ENCODE measurements at regions not wholly inside any gene's neighbourhood (a gene's known extent, or its start where the extent isn't known, plus 50 kb on each side); places are given as distances from the start of the nearest gene placed in this dataset.

DNA sequence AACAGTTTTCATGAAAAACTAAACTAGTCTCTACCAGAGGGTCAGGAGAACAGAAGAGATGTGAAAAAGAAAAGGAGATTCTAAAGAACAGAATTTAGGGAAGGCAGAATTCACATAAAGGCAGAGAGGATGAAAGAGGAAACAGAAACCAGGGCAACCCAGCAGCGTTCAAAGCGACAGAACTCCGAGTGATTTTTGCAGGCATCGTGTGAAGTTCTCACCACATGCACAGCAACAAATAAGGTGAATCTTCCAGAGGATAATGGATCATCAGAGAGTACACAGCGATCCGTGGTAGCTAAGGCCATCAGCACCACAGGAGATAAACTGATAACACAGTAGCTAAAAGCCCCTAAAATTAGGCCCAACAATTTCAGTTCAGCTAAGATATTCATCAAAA lies 250.8 kb upstream of the THBS1 start:
- DNase-seq, result no peak
- POLR2A ChIA-PET, result no interaction called here
- peaks cover 0 to 2% (median 0%) of the 10 kb centered on the region in 5 experiments for H3K9me3 ChIP-seq (ENCODE audit: control extremely low read depth in 1 of 5, control insufficient read depth in 4 of 5, insufficient read depth in 2 of 5, low read depth in 1 of 5, low read length in 4 of 5)
- WGBS (ENCODE audit: insufficient coverage), result 100% methylated on average over 5 of the region's 6 CpGs
- no peak overlapping the region for H3K4me3 ChIP-seq (ENCODE audit: control insufficient read depth in 1 of 7, extremely low read depth in 1 of 7, insufficient read depth in 4 of 7, low read depth in 2 of 7, low read length in 6 of 7)
- H3K27me3 ChIP-seq (replicated peaks in 2 of 5; ENCODE audit: control insufficient read depth in 4 of 5, insufficient read depth in 5 of 5, low read length in 4 of 5), result no peaks in the 10 kb centered on the region
- CTCF ChIA-PET, result no interaction called here
- no peak overlapping the region for H3K27ac ChIP-seq (ENCODE audit: insufficient read depth in 1 of 2, low read depth in 1 of 2, low read length in 2 of 2, poor library complexity in 1 of 2, severe bottlenecking in 2 of 2)
- peaks cover 0 to 9% (median 0%) of the 10 kb centered on the region in 4 experiments for H3K4me1 ChIP-seq (ENCODE audit: control extremely low read depth in 1 of 4, control insufficient read depth in 4 of 4, insufficient read depth in 4 of 4, low read length in 3 of 4)
- H3K36me3 ChIP-seq (ENCODE audit: control insufficient read depth in 4 of 4, insufficient read depth in 4 of 4, low read length in 3 of 4), result no peaks in the 10 kb centered on the region

DNA sequence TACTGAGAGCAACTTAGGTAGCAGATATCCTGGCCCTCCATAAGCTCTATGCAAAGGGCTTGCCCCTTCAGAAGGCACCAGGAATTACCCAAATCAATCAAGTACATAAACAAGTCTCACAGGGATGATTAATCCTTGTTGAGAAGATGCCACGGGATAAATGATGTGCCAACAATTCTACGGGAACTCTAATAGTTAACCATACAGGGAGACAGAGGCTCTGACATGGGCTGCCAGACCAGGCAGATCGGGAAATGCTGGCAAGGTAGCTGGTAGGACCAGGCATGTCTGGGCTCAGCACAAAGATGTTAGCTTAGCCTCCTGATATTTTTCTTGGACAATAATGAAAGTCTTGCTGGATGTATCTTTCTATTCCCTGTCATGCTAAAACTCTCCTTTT lies 249.3 kb upstream of the THBS1 start:
- POLR2A ChIA-PET, result no interaction called here
- 100% methylated on average over 2 of the region's 3 CpGs for WGBS (ENCODE audit: insufficient coverage)
- H3K9me3 ChIP-seq (ENCODE audit: control extremely low read depth in 1 of 5, control insufficient read depth in 4 of 5, insufficient read depth in 2 of 5, low read depth in 1 of 5, low read length in 4 of 5), result peaks cover 0 to 2% (median 0%) of the 10 kb centered on the region in 5 experiments
- no peak overlapping the region for H3K4me3 ChIP-seq (ENCODE audit: control insufficient read depth in 1 of 7, extremely low read depth in 1 of 7, insufficient read depth in 4 of 7, low read depth in 2 of 7, low read length in 6 of 7)
- H3K27ac ChIP-seq (ENCODE audit: insufficient read depth in 1 of 2, low read depth in 1 of 2, low read length in 2 of 2, poor library complexity in 1 of 2, severe bottlenecking in 2 of 2), result no peak overlapping the region
- peaks cover 0 to 9% (median 0%) of the 10 kb centered on the region in 4 experiments for H3K4me1 ChIP-seq (ENCODE audit: control extremely low read depth in 1 of 4, control insufficient read depth in 4 of 4, insufficient read depth in 4 of 4, low read length in 3 of 4)
- no peaks in the 10 kb centered on the region for H3K27me3 ChIP-seq (replicated peaks in 2 of 5; ENCODE audit: control insufficient read depth in 4 of 5, insufficient read depth in 5 of 5, low read length in 4 of 5)
- no peaks in the 10 kb centered on the region for H3K36me3 ChIP-seq (ENCODE audit: control insufficient read depth in 4 of 4, insufficient read depth in 4 of 4, low read length in 3 of 4)
- CTCF ChIA-PET, result no interaction called here
- no peak for DNase-seq

DNA sequence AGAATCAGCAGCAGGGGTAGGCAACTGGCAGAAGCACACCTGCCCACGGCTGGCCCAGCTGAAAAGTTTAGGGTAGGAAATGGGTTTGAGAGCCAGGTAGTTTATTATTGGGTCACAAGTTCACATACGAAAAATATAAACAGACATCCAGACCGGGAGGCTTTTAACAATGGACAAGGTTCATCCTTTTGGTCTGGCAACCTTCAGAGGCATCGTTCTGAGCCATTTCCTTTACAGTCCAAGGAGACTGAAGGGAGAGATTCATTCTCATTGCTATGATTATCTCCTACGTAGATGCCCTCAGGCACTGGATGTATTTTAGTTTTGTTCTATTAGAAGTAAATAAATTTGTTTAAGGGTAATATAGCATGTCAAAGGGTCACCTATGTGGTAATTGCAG lies 248.0 kb upstream of the THBS1 start:
- H3K27me3 ChIP-seq (replicated peaks in 2 of 5; ENCODE audit: control insufficient read depth in 4 of 5, insufficient read depth in 5 of 5, low read length in 4 of 5), result no peaks in the 10 kb centered on the region
- POLR2A ChIA-PET, result no interaction called here
- no peaks in the 10 kb centered on the region for H3K36me3 ChIP-seq (ENCODE audit: control insufficient read depth in 4 of 4, insufficient read depth in 4 of 4, low read length in 3 of 4)
- 96% methylated on average over 4 of the region's 5 CpGs for WGBS (ENCODE audit: insufficient coverage)
- H3K27ac ChIP-seq (ENCODE audit: insufficient read depth in 1 of 2, low read depth in 1 of 2, low read length in 2 of 2, poor library complexity in 1 of 2, severe bottlenecking in 2 of 2), result no peak overlapping the region
- no peak overlapping the region for H3K4me3 ChIP-seq (ENCODE audit: control insufficient read depth in 1 of 7, extremely low read depth in 1 of 7, insufficient read depth in 4 of 7, low read depth in 2 of 7, low read length in 6 of 7)
- H3K4me1 ChIP-seq (ENCODE audit: control extremely low read depth in 1 of 4, control insufficient read depth in 4 of 4, insufficient read depth in 4 of 4, low read length in 3 of 4), result peaks cover 0 to 4% (median 0%) of the 10 kb centered on the region in 4 experiments
- DNase-seq, result no peak
- no peaks in the 10 kb centered on the region for H3K9me3 ChIP-seq (ENCODE audit: control extremely low read depth in 1 of 5, control insufficient read depth in 4 of 5, insufficient read depth in 2 of 5, low read depth in 1 of 5, low read length in 4 of 5)
- CTCF ChIA-PET, result no interaction called here

DNA sequence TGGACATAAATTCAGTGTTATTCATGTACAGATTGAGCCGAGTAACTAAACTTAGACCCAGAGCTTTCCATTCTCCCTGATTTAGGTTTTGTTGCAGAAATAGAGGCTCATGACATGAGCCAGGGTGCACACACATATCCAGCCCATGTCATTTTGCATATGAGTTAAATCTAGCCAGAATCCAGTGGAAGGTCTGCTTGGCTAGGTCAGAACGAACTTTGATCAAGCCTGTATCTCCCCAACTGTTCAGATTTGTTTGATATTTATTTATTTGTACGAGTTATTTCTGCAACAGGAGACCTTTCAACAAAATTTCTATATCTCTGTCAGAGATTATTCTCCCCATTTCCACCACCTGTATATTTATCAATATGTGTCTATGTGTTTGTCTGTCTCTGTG lies 247.5 kb upstream of the THBS1 start:
- Histone ChIP-seq H3K36me3 (ENCODE audit: control insufficient read depth in 4 of 4, insufficient read depth in 4 of 4, low read length in 3 of 4) (no peaks in the 10 kb centered on the region), H3K9me3 (ENCODE audit: control extremely low read depth in 1 of 5, control insufficient read depth in 4 of 5, insufficient read depth in 2 of 5, low read depth in 1 of 5, low read length in 4 of 5) (no peaks in the 10 kb centered on the region), H3K27me3 (replicated peaks in 2 of 5; ENCODE audit: control insufficient read depth in 4 of 5, insufficient read depth in 5 of 5, low read length in 4 of 5) (no peaks in the 10 kb centered on the region), H3K4me1 (ENCODE audit: control extremely low read depth in 1 of 4, control insufficient read depth in 4 of 4, insufficient read depth in 4 of 4, low read length in 3 of 4) (no peaks in the 10 kb centered on the region), H3K27ac (ENCODE audit: insufficient read depth in 1 of 2, low read depth in 1 of 2, low read length in 2 of 2, poor library complexity in 1 of 2, severe bottlenecking in 2 of 2) (no peak overlapping the region), H3K4me3 (ENCODE audit: control insufficient read depth in 1 of 7, extremely low read depth in 1 of 7, insufficient read depth in 4 of 7, low read depth in 2 of 7, low read length in 6 of 7) (no peak overlapping the region)
- ChIA-PET CTCF (no interaction called here), POLR2A (no interaction called here)
- DNase-seq, result no peak
- 100% methylated on average over 1 of the region's 3 CpGs for WGBS (ENCODE audit: insufficient coverage)

DNA sequence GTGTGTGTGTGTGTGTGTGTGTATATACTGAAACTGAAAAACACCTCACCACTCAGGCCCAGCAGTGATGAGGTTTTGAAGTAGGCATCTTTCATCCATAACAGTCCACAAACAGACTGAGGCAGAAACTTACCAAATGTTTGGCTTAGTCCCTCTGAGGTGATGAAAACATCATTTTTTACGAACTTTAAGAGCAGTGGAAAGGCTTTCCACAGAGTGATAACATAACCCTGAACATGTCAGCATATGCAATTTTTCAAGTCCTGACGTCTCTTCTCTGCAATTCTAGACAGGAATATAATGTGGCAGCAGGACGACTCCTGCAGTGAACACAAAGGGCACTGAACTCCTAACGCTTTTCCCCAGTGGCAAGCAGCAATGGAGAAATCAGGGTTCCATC lies 247.0 kb upstream of the THBS1 start:
- CTCF ChIA-PET, result no interaction called here
- H3K4me3 ChIP-seq (ENCODE audit: control insufficient read depth in 1 of 7, extremely low read depth in 1 of 7, insufficient read depth in 4 of 7, low read depth in 2 of 7, low read length in 6 of 7), result no peak overlapping the region
- no peaks in the 10 kb centered on the region for H3K36me3 ChIP-seq (ENCODE audit: control insufficient read depth in 4 of 4, insufficient read depth in 4 of 4, low read length in 3 of 4)
- POLR2A ChIA-PET, result no interaction called here
- no peaks in the 10 kb centered on the region for H3K9me3 ChIP-seq (ENCODE audit: control extremely low read depth in 1 of 5, control insufficient read depth in 4 of 5, insufficient read depth in 2 of 5, low read depth in 1 of 5, low read length in 4 of 5)
- H3K4me1 ChIP-seq (ENCODE audit: control extremely low read depth in 1 of 4, control insufficient read depth in 4 of 4, insufficient read depth in 4 of 4, low read length in 3 of 4), result no peaks in the 10 kb centered on the region
- WGBS (ENCODE audit: insufficient coverage), result 90% methylated on average over 4 of the region's 4 CpGs
- no peak overlapping the region for H3K27ac ChIP-seq (ENCODE audit: insufficient read depth in 1 of 2, low read depth in 1 of 2, low read length in 2 of 2, poor library complexity in 1 of 2, severe bottlenecking in 2 of 2)
- H3K27me3 ChIP-seq (replicated peaks in 2 of 5; ENCODE audit: control insufficient read depth in 4 of 5, insufficient read depth in 5 of 5, low read length in 4 of 5), result no peaks in the 10 kb centered on the region
- DNase-seq, result no peak

DNA sequence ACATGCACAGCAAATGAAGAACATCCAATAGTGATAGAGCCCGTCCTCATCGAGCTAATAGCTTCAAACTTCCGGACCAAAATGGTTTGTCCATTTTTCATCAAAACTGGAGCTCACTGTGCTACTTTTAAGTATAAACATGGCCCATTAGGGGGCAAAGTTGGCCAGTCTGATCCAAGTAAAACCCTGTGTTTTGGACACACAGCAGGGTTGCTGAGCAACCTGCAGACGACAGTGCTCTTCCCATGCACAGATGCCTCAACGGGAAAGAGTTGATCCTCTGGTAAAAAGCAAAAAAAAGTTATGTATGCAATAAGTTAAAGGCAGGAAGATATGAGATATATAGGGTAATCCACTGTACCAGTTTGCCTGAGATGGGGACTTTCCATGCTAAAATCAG lies 244.0 kb upstream of the THBS1 start:
- CTCF ChIA-PET, result interaction anchor here (1.0 kb wide), 1 partner anchor 24 kb away, joined by 3 read pairs; no protein-coding TSS in a partner anchor
- WGBS (ENCODE audit: insufficient coverage), result 88% methylated on average over 5 of the region's 5 CpGs
- H3K4me1 ChIP-seq (ENCODE audit: control extremely low read depth in 1 of 4, control insufficient read depth in 4 of 4, insufficient read depth in 4 of 4, low read length in 3 of 4), result no peaks in the 10 kb centered on the region

DNA sequence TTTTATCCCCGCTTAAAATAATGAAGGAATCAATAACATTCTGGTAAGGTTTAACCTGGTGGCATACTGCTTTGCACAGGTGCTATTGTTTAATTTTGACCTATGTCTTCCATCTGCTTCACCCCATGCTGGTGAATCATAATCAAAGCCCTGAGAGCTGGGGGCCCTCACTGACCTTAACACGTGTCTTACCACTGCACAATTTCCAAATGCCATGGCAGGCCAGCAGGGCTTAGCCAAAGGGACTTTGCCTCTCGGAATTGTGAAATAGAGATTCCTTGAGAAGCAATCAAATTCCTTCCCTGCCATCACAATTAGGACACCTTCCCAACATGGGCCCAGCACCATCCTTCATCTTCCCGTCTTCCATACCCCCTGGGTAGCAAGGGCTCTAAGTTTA lies 242.6 kb upstream of the THBS1 start:
- no peak overlapping the region for H3K4me3 ChIP-seq (ENCODE audit: control insufficient read depth in 1 of 7, extremely low read depth in 1 of 7, insufficient read depth in 4 of 7, low read depth in 2 of 7, low read length in 6 of 7)
- H3K4me1 ChIP-seq (ENCODE audit: control extremely low read depth in 1 of 4, control insufficient read depth in 4 of 4, insufficient read depth in 4 of 4, low read length in 3 of 4), result no peaks in the 10 kb centered on the region
- H3K36me3 ChIP-seq (ENCODE audit: control insufficient read depth in 4 of 4, insufficient read depth in 4 of 4, low read length in 3 of 4), result no peaks in the 10 kb centered on the region
- no peak overlapping the region for H3K27ac ChIP-seq (ENCODE audit: insufficient read depth in 1 of 2, low read depth in 1 of 2, low read length in 2 of 2, poor library complexity in 1 of 2, severe bottlenecking in 2 of 2)
- ChIA-PET CTCF (no interaction called here), POLR2A (no interaction called here)
- H3K27me3 ChIP-seq (replicated peaks in 2 of 5; ENCODE audit: control insufficient read depth in 4 of 5, insufficient read depth in 5 of 5, low read length in 4 of 5), result no peaks in the 10 kb centered on the region
- no peak for DNase-seq
- 67% methylated on average over 3 of the region's 4 CpGs for WGBS (ENCODE audit: insufficient coverage)
- H3K9me3 ChIP-seq (ENCODE audit: control extremely low read depth in 1 of 5, control insufficient read depth in 4 of 5, insufficient read depth in 2 of 5, low read depth in 1 of 5, low read length in 4 of 5), result peaks cover 0 to 4% (median 0%) of the 10 kb centered on the region in 5 experiments

More for the DNA sequence above, 244.0 kb upstream of the THBS1 start:
- Histone ChIP-seq H3K27ac (ENCODE audit: insufficient read depth in 1 of 2, low read depth in 1 of 2, low read length in 2 of 2, poor library complexity in 1 of 2, severe bottlenecking in 2 of 2) (no peak overlapping the region), H3K4me3 (ENCODE audit: control insufficient read depth in 1 of 7, extremely low read depth in 1 of 7, insufficient read depth in 4 of 7, low read depth in 2 of 7, low read length in 6 of 7) (no peak overlapping the region), H3K27me3 (replicated peaks in 2 of 5; ENCODE audit: control insufficient read depth in 4 of 5, insufficient read depth in 5 of 5, low read length in 4 of 5) (no peaks in the 10 kb centered on the region), H3K9me3 (ENCODE audit: control extremely low read depth in 1 of 5, control insufficient read depth in 4 of 5, insufficient read depth in 2 of 5, low read depth in 1 of 5, low read length in 4 of 5) (no peaks in the 10 kb centered on the region), H3K36me3 (ENCODE audit: control insufficient read depth in 4 of 4, insufficient read depth in 4 of 4, low read length in 3 of 4) (no peaks in the 10 kb centered on the region)
- POLR2A ChIA-PET, result no interaction called here
- DNase-seq, result no peak
